ENCODE measurements at regions not wholly inside any gene's neighbourhood (a gene's known extent, or its start where the extent isn't known, plus 50 kb on each side); places are given as distances from the start of the nearest gene placed in this dataset.

DNA sequence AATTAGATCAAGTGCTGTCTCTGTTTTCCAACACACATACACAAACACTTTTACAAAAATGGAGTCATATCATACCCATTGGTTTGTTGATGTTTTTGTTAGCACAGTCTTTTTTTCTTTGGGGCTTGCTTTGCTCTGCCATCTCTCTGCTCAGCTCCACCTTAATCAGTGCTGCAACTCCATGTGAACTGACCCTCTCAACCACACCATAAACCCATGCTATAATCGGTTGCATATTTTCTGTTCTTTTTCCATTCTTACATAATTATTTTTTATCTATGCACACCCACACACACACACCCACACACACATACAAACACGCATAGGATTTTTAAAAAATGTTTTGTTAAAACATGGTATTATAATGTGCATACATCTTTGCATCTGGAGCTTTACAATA lies 91.0 kb upstream of the CDH13 start:
- H3K27ac ChIP-seq: no peak overlapping the region
- TF ChIP-seq, protein P1, sequence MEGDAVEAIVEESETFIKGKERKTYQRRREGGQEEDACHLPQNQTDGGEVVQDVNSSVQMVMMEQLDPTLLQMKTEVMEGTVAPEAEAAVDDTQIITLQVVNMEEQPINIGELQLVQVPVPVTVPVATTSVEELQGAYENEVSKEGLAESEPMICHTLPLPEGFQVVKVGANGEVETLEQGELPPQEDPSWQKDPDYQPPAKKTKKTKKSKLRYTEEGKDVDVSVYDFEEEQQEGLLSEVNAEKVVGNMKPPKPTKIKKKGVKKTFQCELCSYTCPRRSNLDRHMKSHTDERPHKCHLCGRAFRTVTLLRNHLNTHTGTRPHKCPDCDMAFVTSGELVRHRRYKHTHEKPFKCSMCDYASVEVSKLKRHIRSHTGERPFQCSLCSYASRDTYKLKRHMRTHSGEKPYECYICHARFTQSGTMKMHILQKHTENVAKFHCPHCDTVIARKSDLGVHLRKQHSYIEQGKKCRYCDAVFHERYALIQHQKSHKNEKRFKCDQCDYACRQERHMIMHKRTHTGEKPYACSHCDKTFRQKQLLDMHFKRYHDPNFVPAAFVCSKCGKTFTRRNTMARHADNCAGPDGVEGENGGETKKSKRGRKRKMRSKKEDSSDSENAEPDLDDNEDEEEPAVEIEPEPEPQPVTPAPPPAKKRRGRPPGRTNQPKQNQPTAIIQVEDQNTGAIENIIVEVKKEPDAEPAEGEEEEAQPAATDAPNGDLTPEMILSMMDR (conservative IDR thresholded peaks at IDR 0.05): no peak

DNA sequence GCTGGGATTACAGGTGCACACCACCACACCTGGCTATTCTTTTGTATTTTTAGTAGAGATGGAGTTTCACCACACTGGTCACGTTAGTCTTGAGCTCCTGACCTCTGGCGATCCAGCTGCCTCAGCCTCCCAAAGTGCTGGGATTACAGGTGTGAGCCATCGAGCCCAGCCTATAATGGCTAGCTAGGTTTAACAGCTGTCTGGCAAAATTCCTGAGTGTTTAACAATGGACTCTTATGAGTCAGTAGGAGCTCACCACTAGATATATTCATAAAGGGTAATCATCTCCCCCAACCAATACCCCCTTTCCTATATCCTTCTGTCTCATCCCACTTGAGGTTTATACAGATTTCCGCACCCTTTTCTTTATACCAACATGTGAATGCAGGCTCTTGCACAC lies 91.5 kb upstream of the CDH13 start:
- TF ChIP-seq, protein P1 (conservative IDR thresholded peaks at IDR 0.05): no peak
- no peak overlapping the region for H3K27ac ChIP-seq

DNA sequence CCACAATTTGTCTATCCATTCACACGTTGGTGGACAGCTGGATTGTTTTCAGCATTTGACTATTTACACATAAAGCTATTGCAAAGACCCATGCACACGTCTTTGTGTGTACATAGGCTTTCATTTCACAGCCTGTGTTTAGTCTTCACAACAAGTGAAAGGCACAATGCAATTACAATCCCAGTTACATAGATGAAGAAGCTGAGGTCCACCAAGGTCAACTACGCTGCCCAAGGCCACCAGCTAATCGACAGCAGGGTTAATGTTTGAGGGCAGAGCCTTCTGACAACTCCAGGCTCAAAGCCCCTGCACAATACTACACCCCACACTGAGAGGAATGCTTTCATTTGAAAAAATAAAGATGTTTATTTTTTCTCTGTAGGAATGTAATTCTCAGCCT lies 93.6 kb upstream of the CDH13 start:
- no peak overlapping the region for H3K27ac ChIP-seq
- TF ChIP-seq, protein P1 (conservative IDR thresholded peaks at IDR 0.05): no peak

DNA sequence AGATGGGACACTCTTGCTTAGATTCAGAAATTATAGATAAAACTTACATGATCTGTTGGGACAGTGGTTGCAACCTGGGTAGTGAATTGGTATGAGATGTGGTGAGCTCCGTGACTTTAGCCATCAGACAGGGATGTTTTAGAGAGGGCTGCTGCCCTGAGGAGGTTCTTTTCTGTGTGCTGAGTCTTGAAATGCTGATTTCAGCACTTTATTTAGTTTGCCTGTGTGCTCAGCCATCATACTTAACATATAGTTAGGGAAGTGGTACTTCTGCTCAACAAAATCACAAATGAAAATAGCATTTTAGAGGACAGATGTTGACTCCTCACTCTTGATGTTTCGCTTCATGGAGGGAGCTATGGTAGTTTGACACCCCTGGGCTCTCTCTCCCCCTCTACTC lies 95.9 kb upstream of the CDH13 start:
- TF ChIP-seq, protein P1 (conservative IDR thresholded peaks at IDR 0.05): no peak
- H3K27ac ChIP-seq: no peak overlapping the region

DNA sequence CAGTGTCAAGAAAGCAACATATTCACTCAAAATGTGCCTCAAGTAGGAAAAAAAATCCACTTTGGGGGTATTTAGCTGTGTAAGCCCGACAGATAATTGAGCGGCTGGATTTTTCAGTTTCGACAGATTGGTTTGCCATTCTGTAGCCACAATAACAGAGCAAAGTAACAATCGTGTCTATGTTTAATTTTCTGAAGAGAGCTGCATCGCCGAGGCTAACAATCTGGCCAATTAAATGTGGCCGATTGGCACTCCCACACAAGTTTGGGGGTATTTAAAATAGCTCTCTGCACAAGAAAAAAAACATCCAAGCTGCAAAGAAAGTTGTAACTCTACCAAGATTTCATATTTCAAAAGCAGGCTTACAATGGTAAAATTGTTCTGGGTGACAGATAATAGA lies 99.7 kb upstream of the CDH13 start:
- TF ChIP-seq, protein P1 (conservative IDR thresholded peaks at IDR 0.05): no peak

DNA sequence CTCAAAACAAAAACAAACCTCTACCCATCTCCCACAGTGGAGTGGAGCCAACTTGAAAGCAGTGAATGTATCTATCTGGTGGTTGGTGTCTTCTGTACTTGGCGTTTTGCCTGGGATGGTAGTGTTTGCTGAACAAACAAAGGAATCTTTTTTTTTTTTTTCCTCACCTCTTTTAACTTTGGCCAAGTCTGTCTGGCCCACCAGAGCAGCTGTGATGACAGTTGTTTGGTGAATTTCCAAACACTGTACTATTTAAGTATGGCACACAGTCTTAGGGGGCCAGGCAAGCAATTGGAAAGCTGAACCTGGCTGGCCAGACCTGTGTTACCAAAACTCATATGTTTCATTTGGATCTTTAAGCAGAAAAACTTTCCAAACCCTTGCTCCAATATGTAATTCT lies 101.8 kb upstream of the CDH13 start:
- no peak overlapping the region for H3K27ac ChIP-seq
- TF ChIP-seq, protein P1 (conservative IDR thresholded peaks at IDR 0.05): no peak

More for the DNA sequence above, 99.7 kb upstream of the CDH13 start:
- H3K27ac ChIP-seq: no peak overlapping the region

DNA sequence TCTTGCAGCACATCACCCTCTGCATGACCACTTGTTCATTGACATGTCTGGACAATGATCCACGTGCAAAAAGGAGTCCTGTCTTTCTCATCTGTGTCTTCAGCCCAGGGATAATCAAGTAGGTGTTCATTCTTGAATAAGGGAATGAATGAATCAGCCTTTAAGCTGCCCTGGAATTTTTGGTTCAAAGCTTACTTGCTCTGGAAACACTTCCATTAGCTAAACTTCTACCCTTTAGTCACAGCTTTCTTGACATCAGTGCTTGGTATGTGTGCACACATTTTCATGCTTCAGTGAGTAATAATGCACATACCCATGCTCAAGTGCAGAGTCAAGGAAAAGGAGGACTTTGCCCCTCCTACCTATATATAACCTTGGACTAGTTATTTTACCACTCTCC lies 103.0 kb upstream of the CDH13 start:
- TF ChIP-seq, protein P1 (conservative IDR thresholded peaks at IDR 0.05): no peak
- H3K27ac ChIP-seq: no peak overlapping the region

DNA sequence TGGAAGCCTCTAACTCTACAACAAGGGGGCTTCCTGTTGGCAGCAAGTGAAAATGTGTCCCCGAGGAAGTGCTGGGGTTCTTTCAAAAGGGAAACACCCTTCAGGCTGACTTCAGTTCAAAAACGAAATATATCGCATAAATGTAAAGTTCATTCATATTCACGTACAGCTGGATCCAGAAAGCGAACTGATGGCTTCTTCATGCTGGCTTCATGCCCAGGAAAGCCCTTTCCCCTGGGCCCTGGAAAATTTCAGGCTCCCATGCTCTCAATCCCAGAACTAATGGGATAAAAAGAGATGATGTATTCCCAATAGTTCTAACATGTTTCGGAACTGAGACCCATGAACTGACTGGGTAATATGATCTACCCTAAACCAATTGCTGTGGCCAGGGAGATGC lies 104.7 kb upstream of the CDH13 start:
- H3K27ac ChIP-seq: no peak overlapping the region
- TF ChIP-seq, protein P1 (conservative IDR thresholded peaks at IDR 0.05): no peak
